Heart left ventricle (tissue), 13 donors: ENCODE measurements at regions not wholly inside any gene's neighbourhood (a gene's known extent, or its start where the extent isn't known, plus 50 kb on each side); places are given as distances from the start of the nearest gene placed in this dataset.

ENCODE experiments used
- CTCF ChIP-seq, 12 donors: fragments of 200-600 bp; sonication (generic) in 4 of 12; IDR thresholded peaks; one replicate each; pipeline versions ENCODE4 v1.5.0 to v1.8.0; 2018 to 2022; ENCODE audit warnings: antibody characterized with exemption in 12 of 12, mild to moderate bottlenecking in 5 of 12
- POLR2A ChIP-seq, 2 donors: fragments of 450-650 bp; IDR thresholded peaks; one replicate each; pipeline ENCODE4 v1.6.1; 2017; ENCODE audit warnings: antibody characterized with exemption in 2 of 2, mild to moderate bottlenecking in 2 of 2, moderate library complexity in 2 of 2
- donor health status: ischemic (EF 13 %, LVEDD 7.1; RV severe dilation, severe dysfunction).
- donor health status: DM: no; HTN: yes; CAD: no.
- donor health status: DM: no; HTN: no; CAD: no.
- donor health status: ischemic (EF 25% LVEDD 6.9; RV normal size, moderate dysfunction).
- donor health status: ischemic (EF 25% LVEDD 5.7; RV mildly dilated, moderate dysfunction).
- donor health status: ischemic (EF 35%, LVEDD 5.7; RV mildly dilated, moderate dysfunction).
- donor health status: nonischemic (EF 11% LVEDD 7.7; RV severe dilation, severe dysfunction).
- donor health status: DM: yes; HTN: yes; CAD: no.
- donor health status: PGD.
- donor health status: ischemic (EF 29% LVEDD 5.4; RV normal size, mild dysfunction).
- donor health status: nonischemic (EF 23%, LVEDD 6.1; RV moderate dilation, normal function).

- TF ChIP-seq POLR2A (IDR thresholded peaks at IDR 0.05), result no peak
- TF ChIP-seq CTCF (IDR thresholded peaks at IDR 0.05), result no peak
These were observed 440.5 kb upstream of the ADAMTS9 start for GRCh38 chr3:65128346-65128745.
